WTC11 (cell line): ENCODE measurements at regions not wholly inside any gene's neighbourhood (a gene's known extent, or its start where the extent isn't known, plus 50 kb on each side); places are given as distances from the start of the nearest gene placed in this dataset.

Experiments used
- CBFB ChIP-seq: sonication (generic); formaldehyde crosslinking; IDR thresholded peaks from 2 replicates; pipeline ENCODE4 v1.8.1; 2022; ENCODE audit warnings: mild to moderate bottlenecking, low read depth, missing genetic modification reagents
- SP1 ChIP-seq: sonication (generic); formaldehyde crosslinking; conservative IDR thresholded peaks from 2 replicates; pipeline ENCODE4 v1.8.1; 2022; ENCODE audit warnings: missing genetic modification reagents
- TF ChIP-seq, protein P1 (sequence below): sonication (generic); formaldehyde crosslinking; conservative IDR thresholded peaks from 2 replicates; pipeline ENCODE4 v1.8.1; 2022; ENCODE audit warnings: mild to moderate bottlenecking, missing genetic modification reagents
- TF ChIP-seq, protein P2 (sequence below): fragments of 200-600 bp; IDR thresholded peaks from 2 replicates; pipeline ENCODE4 v1.8.0; 2022; ENCODE audit warnings: antibody characterized with exemption
- TF ChIP-seq, protein P3 (sequence below): sonication (generic); formaldehyde crosslinking; IDR thresholded peaks from 2 replicates; pipeline ENCODE4 v1.8.0; 2022; ENCODE audit warnings: mild to moderate bottlenecking, missing genetic modification reagents

DNA sequence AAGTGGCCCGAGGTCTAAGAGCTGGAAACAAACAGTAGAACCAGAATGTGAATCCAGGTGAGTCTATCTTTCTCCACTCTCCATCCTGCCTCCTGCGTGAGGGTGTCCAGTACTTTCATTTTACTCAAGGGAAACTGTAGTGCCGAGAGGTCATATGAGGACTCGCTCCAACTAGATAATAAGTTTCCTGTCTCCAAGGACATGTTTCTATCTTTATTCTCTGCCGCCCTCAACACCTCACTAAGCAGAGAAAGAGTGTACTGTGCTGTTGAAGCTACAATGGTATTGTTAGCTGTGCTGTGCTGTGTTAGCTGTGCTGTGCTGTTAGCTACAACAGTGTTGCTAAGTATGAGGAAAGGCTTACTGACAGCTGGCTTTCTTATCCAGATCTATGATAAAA is 137.9 kb upstream of the COL8A1 start:
- TF ChIP-seq CBFB (CRISPR knock-in tag) (no peak), SP1 (no peak)
- TF ChIP-seq, protein P1, sequence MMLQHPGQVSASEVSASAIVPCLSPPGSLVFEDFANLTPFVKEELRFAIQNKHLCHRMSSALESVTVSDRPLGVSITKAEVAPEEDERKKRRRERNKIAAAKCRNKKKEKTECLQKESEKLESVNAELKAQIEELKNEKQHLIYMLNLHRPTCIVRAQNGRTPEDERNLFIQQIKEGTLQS (CRISPR knock-in tag), result no peak
- TF ChIP-seq, protein P2, sequence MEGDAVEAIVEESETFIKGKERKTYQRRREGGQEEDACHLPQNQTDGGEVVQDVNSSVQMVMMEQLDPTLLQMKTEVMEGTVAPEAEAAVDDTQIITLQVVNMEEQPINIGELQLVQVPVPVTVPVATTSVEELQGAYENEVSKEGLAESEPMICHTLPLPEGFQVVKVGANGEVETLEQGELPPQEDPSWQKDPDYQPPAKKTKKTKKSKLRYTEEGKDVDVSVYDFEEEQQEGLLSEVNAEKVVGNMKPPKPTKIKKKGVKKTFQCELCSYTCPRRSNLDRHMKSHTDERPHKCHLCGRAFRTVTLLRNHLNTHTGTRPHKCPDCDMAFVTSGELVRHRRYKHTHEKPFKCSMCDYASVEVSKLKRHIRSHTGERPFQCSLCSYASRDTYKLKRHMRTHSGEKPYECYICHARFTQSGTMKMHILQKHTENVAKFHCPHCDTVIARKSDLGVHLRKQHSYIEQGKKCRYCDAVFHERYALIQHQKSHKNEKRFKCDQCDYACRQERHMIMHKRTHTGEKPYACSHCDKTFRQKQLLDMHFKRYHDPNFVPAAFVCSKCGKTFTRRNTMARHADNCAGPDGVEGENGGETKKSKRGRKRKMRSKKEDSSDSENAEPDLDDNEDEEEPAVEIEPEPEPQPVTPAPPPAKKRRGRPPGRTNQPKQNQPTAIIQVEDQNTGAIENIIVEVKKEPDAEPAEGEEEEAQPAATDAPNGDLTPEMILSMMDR, result no peak
- TF ChIP-seq, protein P3, sequence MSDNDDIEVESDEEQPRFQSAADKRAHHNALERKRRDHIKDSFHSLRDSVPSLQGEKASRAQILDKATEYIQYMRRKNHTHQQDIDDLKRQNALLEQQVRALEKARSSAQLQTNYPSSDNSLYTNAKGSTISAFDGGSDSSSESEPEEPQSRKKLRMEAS (CRISPR knock-in tag), result no peak
